ENCODE measurements at regions not wholly inside any gene's neighbourhood (a gene's known extent, or its start where the extent isn't known, plus 50 kb on each side); places are given as distances from the start of the nearest gene placed in this dataset.
"Not testable (repeated sequence)": the region's sequence is repeated elsewhere in the genome, so short reads cannot be mapped to it uniquely, and the experiment has no call there.

- intact Hi-C loops (cut with DNase I): no loop called here
- peak overlapping the region; percentile 34 for H3K4me3 ChIP-seq
- H3K9me3 ChIP-seq: no peaks in the 10 kb centered on the region
- no peaks in the 10 kb centered on the region for H3K36me3 ChIP-seq
- H3K27ac ChIP-seq: no peak overlapping the region
- no peak overlapping the region for H3K9ac ChIP-seq (ENCODE audit: low read depth in 2 of 2, low read length in 2 of 2)
- no peak for DNase-seq
- H3K27me3 ChIP-seq: peaks cover 6% of the 10 kb centered on the region
- H3K4me1 ChIP-seq: no peaks in the 10 kb centered on the region
- TF ChIP-seq CTCF (IDR thresholded peaks at IDR 0.05): no peak
These were observed 217.9 kb downstream of the VAPA start for GRCh38 chr18:10131460-10132395.

- Histone ChIP-seq H3K27ac (no peak overlapping the region), H3K36me3 (no peaks in the 10 kb centered on the region), H3K9ac (ENCODE audit: low read depth in 2 of 2, low read length in 2 of 2) (no peak overlapping the region), H3K4me3 (no peak overlapping the region), H3K9me3 (no peaks in the 10 kb centered on the region), H3K27me3 (peaks cover 6% of the 10 kb centered on the region), H3K4me1 (no peaks in the 10 kb centered on the region)
- no peak for TF ChIP-seq CTCF (IDR thresholded peaks at IDR 0.05)
- DNase-seq: no peak
- intact Hi-C loops (cut with DNase I): no loop called here
These were observed 219.7 kb downstream of the VAPA start for GRCh38 chr18:10133516-10133915.

- TF ChIP-seq CTCF (IDR thresholded peaks at IDR 0.05): no peak
- intact Hi-C loops (cut with DNase I): no loop called here
These were observed 220.4 kb downstream of the VAPA start for GRCh38 chr18:10134204-10134603.

GRCh38 chr18:10134749-10135148 is 220.9 kb downstream of the VAPA start:
- intact Hi-C loops (cut with DNase I); H3K9me3 ChIP-seq; H3K4me1 ChIP-seq; H3K27me3 ChIP-seq; H3K4me3 ChIP-seq; DNase-seq; H3K36me3 ChIP-seq; H3K9ac ChIP-seq (ENCODE audit: low read depth in 2 of 2, low read length in 2 of 2); H3K27ac ChIP-seq: not testable (repeated sequence)

More at GRCh38 chr18:10134204-10134603, 220.4 kb downstream of the VAPA start:
- Histone ChIP-seq H3K27me3 (peaks cover 6% of the 10 kb centered on the region), H3K36me3 (no peaks in the 10 kb centered on the region), H3K9me3 (no peaks in the 10 kb centered on the region), H3K4me3 (no peak overlapping the region), H3K27ac (no peak overlapping the region), H3K9ac (ENCODE audit: low read depth in 2 of 2, low read length in 2 of 2) (no peak overlapping the region), H3K4me1 (no peaks in the 10 kb centered on the region)
- no peak for DNase-seq

- H3K9me3 ChIP-seq: no peaks in the 10 kb centered on the region
- no peak overlapping the region for H3K9ac ChIP-seq (ENCODE audit: low read depth in 2 of 2, low read length in 2 of 2)
- H3K27ac ChIP-seq: no peak overlapping the region
- H3K27me3 ChIP-seq: peaks cover 6% of the 10 kb centered on the region
- no peak for TF ChIP-seq CTCF (IDR thresholded peaks at IDR 0.05)
- intact Hi-C loops (cut with DNase I): no loop called here
- no peaks in the 10 kb centered on the region for H3K36me3 ChIP-seq
- H3K4me1 ChIP-seq: no peaks in the 10 kb centered on the region
- no peak overlapping the region for H3K4me3 ChIP-seq
- DNase-seq: no peak
These were observed 221.6 kb downstream of the VAPA start for GRCh38 chr18:10135302-10135926.

GRCh38 chr18:10138719-10139118 is 224.9 kb downstream of the VAPA start:
- no peak overlapping the region for H3K27ac ChIP-seq
- peaks cover 6% of the 10 kb centered on the region for H3K4me1 ChIP-seq
- H3K9ac ChIP-seq (ENCODE audit: low read depth in 2 of 2, low read length in 2 of 2): no peak overlapping the region
- H3K4me3 ChIP-seq: no peak overlapping the region
- intact Hi-C loops (cut with DNase I): no loop called here
- no peaks in the 10 kb centered on the region for H3K9me3 ChIP-seq
- no peak for DNase-seq
- H3K36me3 ChIP-seq: no peaks in the 10 kb centered on the region
- no peaks in the 10 kb centered on the region for H3K27me3 ChIP-seq
- no peak for TF ChIP-seq CTCF (IDR thresholded peaks at IDR 0.05)

Measured in colonic mucosa (tissue), 4 donors.